Stimulated activated CD8-positive, alpha-beta memory T cell treated with anti-CD3 and anti-CD28 coated beads, Interleukin-4, amount 100 ng/mL, for 24 hours (primary cell): ENCODE measurements at regions not wholly inside any gene's neighbourhood (a gene's known extent, or its start where the extent isn't known, plus 50 kb on each side); places are given as distances from the start of the nearest gene placed in this dataset.

Source experiments
- DNase-seq: peaks from one replicate; pipeline ENCODE4 v3.0.0-alpha.2; 2020; ENCODE audit warnings: low read depth

DNA sequence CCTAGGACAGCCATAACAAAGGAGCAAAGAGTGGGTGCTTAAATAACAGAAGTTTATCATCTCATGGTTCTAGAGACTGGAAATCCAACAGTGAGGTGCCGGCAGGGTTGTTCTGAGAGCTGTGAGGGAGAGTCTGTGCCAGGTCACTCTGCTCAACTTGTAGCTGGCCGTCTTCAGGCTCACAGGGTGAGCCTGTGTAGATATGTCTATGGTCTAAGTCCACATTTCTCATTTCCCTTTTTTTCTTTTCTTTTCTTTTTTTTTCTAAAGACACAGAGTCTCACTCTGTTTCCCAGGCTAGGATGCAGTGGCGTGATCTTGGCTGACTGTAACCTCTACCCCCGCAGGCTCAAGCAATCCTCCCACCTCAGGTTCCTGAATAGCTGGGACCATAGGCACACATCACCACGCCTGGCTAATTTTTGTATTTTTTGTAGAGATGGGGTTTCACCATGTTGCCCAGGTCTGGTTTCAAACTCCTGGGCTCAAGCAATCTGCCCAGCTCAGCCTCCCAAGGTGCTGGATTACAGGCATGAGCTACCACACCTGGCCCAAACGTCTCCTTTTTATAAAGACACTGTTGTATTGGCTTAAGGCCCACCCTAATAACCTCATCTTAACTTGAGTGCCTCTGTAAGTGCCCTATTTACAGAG is 142.2 kb downstream of the SP3 start:
- DNase-seq: no peak

DNA sequence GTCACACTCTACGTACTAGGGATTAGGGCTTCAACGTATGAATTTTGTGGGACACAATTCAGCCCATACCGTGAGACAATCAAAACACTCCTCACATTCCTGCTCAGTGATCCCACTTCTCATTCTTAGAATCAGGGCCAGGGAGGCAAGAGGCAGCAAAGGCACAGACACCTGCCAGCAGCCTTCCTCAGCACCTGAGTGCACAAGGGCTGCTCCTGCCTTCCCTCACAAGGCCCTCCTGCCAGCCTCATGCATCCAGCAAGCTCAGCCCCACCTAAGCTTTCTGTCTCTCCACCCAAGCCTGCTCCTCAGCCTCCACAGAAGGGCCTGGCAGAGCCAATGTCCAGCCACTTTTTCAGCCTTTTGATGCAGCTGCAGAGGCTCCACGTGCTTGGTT is 141.6 kb downstream of the SP3 start:
- DNase-seq: no peak

DNA sequence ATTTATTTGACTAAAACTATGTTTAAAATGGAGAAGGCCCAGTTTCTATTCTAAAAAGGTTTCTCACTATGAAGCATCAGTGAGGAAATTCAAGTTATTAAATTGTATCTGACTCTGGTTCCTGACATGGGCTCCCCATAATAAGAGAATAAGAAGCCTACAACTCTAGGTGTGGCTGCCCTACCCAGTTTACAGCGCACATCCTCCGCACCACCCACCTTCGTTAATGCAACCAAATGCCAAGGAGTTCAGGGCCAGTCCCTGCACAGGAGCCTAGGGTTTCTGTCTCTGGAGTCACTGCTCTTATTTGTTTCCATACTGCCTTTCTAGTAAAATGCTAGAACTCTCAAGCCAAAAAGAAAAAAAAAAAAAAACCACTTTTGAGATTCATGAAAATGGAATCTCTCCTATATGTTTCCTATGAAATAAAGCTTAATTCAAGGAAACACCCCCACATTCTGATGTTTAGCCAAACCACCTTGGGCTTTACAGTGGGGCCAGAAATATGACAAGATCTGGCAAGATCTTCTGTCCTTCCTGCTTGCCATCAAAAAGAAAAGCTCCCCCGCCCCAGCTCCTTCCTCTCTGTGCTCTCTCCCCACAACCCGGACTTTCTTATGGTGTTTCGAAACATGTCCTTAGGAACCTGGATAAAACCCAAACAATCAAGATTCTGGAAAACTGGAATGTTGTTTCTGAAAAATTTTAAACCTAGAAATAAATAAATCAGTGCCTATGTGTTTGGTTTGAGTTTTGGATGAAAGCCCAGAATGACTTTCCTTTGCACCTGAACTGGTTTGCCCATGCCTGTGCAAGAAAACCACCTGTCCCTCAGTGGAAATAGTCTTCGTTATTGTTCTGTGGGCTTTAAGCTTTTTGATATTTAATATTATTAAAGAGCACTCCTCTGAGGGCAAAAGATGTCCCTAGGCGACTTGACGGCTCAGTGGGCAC is 136.7 kb downstream of the SP3 start:
- no peak for DNase-seq

DNA sequence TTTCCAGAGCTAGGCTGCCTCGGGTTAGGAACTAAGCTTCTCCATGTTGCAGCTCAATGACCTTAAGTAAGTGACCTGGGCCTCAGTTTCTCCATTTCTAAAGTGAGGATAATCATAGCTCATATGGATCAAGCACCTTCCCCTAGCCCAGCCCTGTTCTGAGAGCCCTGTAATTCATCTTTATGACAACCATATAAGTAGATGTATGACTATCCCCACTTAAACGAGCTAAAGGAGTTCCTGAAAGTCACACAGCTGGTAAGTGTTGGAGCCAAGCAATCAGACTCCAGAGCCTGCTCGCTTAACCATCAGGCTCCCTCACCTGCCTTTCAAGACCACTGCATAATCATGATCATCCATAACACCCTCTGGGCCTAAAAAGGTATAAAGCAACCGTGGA is 135.4 kb downstream of the SP3 start:
- DNase-seq: no peak

DNA sequence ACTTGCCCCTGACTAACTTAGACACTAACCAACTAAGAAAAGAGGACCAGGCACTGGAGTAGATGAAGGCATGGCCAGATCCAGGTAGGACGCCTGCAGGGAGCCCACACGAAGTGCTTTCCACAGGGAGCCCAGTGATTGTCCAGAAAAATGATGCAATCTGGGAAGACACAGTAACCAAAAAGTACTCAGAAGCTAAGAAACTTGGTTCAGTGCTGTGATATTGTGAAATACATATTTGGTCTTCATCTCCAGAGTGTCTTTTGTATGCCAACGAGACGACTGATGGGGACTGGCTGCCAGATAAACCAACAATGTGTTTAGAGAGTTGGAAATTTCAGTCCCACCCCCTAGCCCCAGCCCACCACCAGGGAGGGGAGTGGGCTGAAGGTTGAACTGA is 135.0 kb downstream of the SP3 start:
- DNase-seq: no peak

DNA sequence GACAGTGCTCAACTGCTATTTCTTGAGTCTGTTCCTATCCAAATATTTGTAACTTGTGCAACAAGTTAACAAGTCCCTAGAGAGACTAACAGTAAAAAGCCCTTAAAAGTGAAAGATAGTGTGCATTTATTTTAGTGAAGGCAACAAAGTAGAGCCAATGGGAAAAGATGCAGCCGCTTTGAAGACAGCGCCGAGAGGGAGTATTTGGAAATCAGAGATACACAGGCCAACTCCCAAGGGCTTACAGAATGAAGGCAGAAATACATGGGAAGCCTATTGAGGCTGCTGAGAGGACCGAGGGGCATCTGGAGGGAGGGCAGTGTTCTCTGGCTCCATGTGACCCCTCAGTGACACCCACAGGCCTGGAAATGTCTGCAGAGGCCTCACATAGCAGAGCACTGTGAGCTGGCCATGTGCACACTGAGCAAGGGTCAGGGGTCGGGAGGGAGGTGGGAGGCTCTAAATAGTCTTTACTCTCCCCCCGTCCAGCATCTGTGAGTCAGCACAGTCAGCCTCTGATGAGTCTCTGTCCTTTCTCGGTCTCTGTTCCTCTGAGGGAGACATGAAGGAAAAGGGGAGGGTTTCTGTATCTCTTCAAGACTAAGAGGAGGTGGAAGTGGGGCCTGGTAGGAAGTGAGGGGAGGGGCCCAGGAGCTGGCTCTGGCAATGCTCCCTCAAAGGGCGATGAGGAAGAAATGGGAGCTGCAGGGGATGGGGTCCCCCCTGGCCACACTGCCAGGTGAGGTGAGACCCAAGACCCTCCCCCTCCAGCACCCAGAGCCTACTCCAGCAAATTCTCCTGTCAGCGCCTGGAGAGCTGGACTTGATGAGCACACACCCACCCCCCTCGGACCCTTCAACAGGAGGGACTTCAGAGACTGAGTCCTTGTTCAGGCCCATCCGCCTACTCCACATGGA is 133.6 kb downstream of the SP3 start:
- DNase-seq: no peak

DNA sequence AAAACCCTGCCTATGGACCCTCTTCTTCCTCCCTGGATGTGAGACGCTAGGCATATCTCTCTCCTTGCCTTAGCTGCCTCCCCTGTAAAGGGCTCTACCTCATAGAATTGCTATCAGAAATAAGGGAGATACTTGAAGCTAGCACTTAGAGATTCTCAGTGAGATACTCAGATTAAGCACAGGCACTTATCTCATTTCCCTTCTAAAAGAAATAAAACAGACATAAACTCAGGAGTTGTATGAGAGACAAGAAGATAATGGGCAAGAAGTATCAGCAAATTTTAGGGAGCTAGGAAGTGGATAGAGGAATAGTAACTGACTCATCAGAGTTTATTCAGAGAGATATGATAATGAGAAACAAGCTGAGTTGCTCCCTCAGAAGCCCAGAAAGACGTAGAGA is 131.0 kb downstream of the SP3 start:
- DNase-seq: no peak

DNA sequence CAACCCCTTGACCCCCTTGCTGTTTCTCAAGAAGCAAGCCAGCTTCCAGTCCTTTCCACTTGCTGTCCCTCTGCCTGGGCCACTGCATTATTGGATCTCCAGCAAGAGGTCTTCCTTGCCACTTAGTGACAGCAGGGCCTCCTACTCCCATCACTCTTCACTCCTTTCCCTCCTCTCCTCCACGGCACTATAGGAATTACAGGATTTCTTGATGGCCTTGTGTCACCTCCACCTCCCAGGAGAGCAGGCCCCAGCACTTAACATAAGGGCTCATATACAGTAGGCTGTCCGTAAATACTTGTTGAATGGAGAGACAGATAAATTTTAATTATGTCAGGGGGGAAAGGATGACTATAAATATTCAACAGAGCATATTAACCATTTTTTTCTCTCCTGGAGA is 129.4 kb downstream of the SP3 start:
- DNase-seq: no peak

DNA sequence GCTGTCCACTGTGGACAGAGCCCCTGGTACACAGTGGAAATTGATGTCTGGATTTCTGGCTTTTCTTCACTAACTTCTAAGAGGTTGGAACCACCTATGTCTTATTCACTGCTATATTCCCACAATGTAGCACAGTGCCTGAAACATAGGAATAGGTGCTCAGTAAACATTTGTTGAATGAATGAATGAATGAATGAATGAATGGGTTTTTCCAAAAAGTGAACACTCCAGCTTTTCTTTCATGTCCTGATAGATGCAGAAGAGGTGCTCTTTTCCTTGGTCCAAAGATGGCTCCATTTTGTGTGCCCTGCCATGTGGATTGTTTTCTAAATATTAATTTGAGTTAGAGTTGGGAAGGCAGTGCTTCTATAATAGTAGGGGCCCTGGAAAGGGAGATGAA is 124.1 kb downstream of the SP3 start:
- no peak for DNase-seq

DNA sequence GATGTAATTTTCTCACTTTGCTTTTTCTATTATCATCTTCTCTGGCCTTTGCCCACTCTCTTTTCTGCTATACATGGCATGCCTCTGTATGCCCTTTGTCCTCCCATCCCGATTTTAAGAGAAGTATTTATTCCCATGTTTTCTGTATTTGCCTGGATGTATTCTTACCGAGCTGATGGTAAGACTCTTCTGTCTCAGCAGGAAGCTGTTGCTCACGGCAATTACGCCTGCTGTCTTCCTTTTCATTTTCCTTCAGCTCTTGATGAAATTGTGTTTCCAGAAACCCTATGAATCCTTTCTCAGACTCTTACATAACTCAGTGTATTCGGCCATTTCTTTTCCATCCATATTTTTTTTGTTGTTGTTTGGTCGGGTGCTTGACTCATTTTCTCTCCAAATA is 121.6 kb downstream of the SP3 start:
- DNase-seq: no peak

DNA sequence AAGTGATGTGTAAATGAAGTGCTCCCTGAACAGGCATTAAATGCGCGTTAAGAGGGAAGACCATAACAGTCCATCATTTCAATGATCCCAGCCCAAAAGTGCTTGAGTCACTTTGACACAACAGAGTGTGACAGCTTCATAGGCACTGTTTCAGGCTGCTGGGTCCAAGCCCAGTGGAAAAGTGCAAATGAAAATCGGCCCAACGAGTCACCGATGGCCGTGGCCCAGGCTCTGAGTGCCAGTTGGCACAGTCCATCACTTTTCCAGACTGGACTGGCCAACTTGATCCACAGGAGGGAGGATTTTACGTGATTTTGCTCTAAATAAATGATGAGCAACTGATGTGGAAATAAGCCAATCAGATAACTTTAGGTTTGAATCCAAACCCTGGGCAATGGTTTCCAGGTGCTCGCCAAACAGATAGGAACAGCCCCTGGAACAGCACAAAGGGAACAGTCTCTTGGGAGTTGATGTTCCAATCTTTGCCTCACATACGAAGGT is 114.0 kb downstream of the SP3 start:
- DNase-seq: no peak

DNA sequence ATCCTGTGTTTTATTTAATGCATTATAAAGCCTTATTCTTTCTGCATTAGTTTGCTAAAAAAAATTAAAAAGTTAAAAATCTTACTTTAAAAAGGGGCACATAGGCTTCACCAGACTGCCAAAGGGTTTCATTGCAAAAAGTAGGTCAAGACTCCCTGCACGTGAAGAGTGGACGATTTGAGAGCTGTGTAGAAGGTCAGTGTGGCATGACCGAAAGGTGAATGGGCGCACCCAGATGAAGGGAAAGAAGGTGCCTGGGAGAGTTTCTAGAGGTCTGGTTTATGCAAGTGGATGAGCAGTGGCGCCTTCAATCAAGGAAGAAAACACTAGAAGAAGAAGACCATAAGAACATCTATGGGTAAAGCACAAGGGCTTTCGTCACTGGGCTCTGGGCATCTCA is 111.0 kb downstream of the SP3 start:
- DNase-seq: no peak

DNA sequence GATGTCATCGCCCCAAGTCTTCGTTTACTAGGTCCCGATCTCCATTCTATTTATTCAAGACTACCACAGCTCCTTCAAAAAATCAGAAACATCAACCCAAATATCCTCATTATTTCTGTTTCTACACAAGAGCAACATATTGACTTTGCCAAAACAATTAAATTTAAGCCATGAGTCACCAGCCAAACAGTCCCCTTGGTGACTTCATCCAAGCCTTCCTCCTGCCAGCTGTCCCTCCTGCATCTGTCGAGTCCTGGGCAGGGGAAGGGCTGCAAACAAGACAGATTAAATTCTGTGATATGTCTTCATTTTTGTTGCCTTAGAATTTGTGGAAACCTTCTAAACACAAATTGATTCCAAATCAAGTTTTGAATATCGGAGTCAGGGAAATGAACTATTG is 110.3 kb downstream of the SP3 start:
- DNase-seq: no peak

DNA sequence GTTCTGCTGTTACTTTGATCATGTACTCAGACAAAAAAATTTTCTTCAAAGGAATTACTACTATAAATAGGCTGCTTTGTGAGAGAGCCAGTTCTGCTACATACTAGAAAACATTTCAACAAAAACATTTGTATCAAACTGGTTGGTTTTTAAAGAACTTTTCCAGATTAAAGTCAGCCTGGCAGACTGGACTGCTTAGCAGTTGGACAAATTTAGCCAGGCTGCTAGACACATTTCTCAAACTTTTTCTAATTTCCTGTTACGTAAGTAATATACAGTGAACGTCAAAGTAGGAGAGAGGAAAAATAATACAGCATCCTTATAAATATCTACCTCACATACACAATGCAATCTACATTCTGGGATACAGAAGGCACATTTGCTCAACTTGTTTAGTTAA is 109.5 kb downstream of the SP3 start:
- no peak for DNase-seq
